ENCODE measurements at regions not wholly inside any gene's neighbourhood (a gene's known extent, or its start where the extent isn't known, plus 50 kb on each side); places are given as distances from the start of the nearest gene placed in this dataset.

- Histone ChIP-seq H3K4me1 (ENCODE audit: control insufficient read depth, low read length) (no peaks in the 10 kb centered on the region), H3K9me3 (ENCODE audit: control insufficient read depth, insufficient read depth, low read length) (no peaks in the 10 kb centered on the region), H3K79me2 (ENCODE audit: control insufficient read depth, low read length) (no peaks in the 10 kb centered on the region), H3K9me2 (replicated peaks; ENCODE audit: control insufficient read depth, low read length) (no peaks in the 10 kb centered on the region), H4K20me1 (ENCODE audit: control insufficient read depth, insufficient read depth, low read depth, low read length) (no peaks in the 10 kb centered on the region), H3K27ac (ENCODE audit: low read depth, low read length) (no peak overlapping the region), H3K36me3 (ENCODE audit: control insufficient read depth, low read length) (no peaks in the 10 kb centered on the region), H3K4me2 (ENCODE audit: low read length) (no peak overlapping the region), H3K4me3 (ENCODE audit: low read length) (no peak overlapping the region), H3F3A (ENCODE audit: control insufficient read depth, insufficient read depth) (no peaks in the 10 kb centered on the region), H3K27me3 (ENCODE audit: control insufficient read depth, low read length) (no peaks in the 10 kb centered on the region)
- TF ChIP-seq CTCF (IDR thresholded peaks at IDR 0.05; ENCODE audit: low read depth, low read length, poor library complexity, severe bottlenecking) (no peak), EZH2phosphoT487 (IDR thresholded peaks at IDR 0.05; ENCODE audit: borderline replicate concordance, low read length) (no peak)
Observed at GRCh38 chr13:63190219-63190618, 1774.6 kb upstream of the PCDH20 start.

- no peaks in the 10 kb centered on the region for H3F3A ChIP-seq (ENCODE audit: control insufficient read depth, insufficient read depth)
- TF ChIP-seq EZH2phosphoT487 (IDR thresholded peaks at IDR 0.05; ENCODE audit: borderline replicate concordance, low read length) (no peak), CTCF (IDR thresholded peaks at IDR 0.05; ENCODE audit: low read depth, low read length, poor library complexity, severe bottlenecking) (no peak)
- no peaks in the 10 kb centered on the region for H3K79me2 ChIP-seq (ENCODE audit: control insufficient read depth, low read length)
- no peaks in the 10 kb centered on the region for H4K20me1 ChIP-seq (ENCODE audit: control insufficient read depth, insufficient read depth, low read depth, low read length)
- no peaks in the 10 kb centered on the region for H3K9me3 ChIP-seq (ENCODE audit: control insufficient read depth, insufficient read depth, low read length)
- no peak overlapping the region for H3K4me3 ChIP-seq (ENCODE audit: low read length)
- H3K36me3 ChIP-seq (ENCODE audit: control insufficient read depth, low read length), result no peaks in the 10 kb centered on the region
- H3K27ac ChIP-seq (ENCODE audit: low read depth, low read length), result no peak overlapping the region
- no peaks in the 10 kb centered on the region for H3K9me2 ChIP-seq (replicated peaks; ENCODE audit: control insufficient read depth, low read length)
- H3K27me3 ChIP-seq (ENCODE audit: control insufficient read depth, low read length), result no peaks in the 10 kb centered on the region
- H3K4me1 ChIP-seq (ENCODE audit: control insufficient read depth, low read length), result no peaks in the 10 kb centered on the region
- no peak overlapping the region for H3K4me2 ChIP-seq (ENCODE audit: low read length)
Observed at GRCh38 chr13:63189712-63190111, 1774.1 kb upstream of the PCDH20 start.

GRCh38 chr13:63184693-63185092, 1769.0 kb upstream of the PCDH20 start:
- no peaks in the 10 kb centered on the region for H4K20me1 ChIP-seq (ENCODE audit: control insufficient read depth, insufficient read depth, low read depth, low read length)
- no peaks in the 10 kb centered on the region for H3K4me1 ChIP-seq (ENCODE audit: control insufficient read depth, low read length)
- no peaks in the 10 kb centered on the region for H3K79me2 ChIP-seq (ENCODE audit: control insufficient read depth, low read length)
- no peaks in the 10 kb centered on the region for H3K9me3 ChIP-seq (ENCODE audit: control insufficient read depth, insufficient read depth, low read length)
- no peaks in the 10 kb centered on the region for H3K36me3 ChIP-seq (ENCODE audit: control insufficient read depth, low read length)
- H3K4me2 ChIP-seq (ENCODE audit: low read length), result no peak overlapping the region
- H3K4me3 ChIP-seq (ENCODE audit: low read length), result no peak overlapping the region
- no peaks in the 10 kb centered on the region for H3K27me3 ChIP-seq (ENCODE audit: control insufficient read depth, low read length)
- no peaks in the 10 kb centered on the region for H3K9me2 ChIP-seq (replicated peaks; ENCODE audit: control insufficient read depth, low read length)
- H3F3A ChIP-seq (ENCODE audit: control insufficient read depth, insufficient read depth), result no peaks in the 10 kb centered on the region
- no peak overlapping the region for H3K27ac ChIP-seq (ENCODE audit: low read depth, low read length)
- TF ChIP-seq CTCF (IDR thresholded peaks at IDR 0.05; ENCODE audit: low read depth, low read length, poor library complexity, severe bottlenecking) (no peak), EZH2phosphoT487 (IDR thresholded peaks at IDR 0.05; ENCODE audit: borderline replicate concordance, low read length) (no peak)

GRCh38 chr13:63175536-63175935, 1759.9 kb upstream of the PCDH20 start:
- Histone ChIP-seq H4K20me1 (ENCODE audit: control insufficient read depth, insufficient read depth, low read depth, low read length) (no peaks in the 10 kb centered on the region), H3K36me3 (ENCODE audit: control insufficient read depth, low read length) (no peaks in the 10 kb centered on the region), H3K4me3 (ENCODE audit: low read length) (no peak overlapping the region), H3K9me2 (replicated peaks; ENCODE audit: control insufficient read depth, low read length) (no peaks in the 10 kb centered on the region), H3K27ac (ENCODE audit: low read depth, low read length) (no peak overlapping the region), H3K9me3 (ENCODE audit: control insufficient read depth, insufficient read depth, low read length) (no peaks in the 10 kb centered on the region), H3K79me2 (ENCODE audit: control insufficient read depth, low read length) (no peaks in the 10 kb centered on the region), H3K27me3 (ENCODE audit: control insufficient read depth, low read length) (no peaks in the 10 kb centered on the region), H3K4me1 (ENCODE audit: control insufficient read depth, low read length) (no peaks in the 10 kb centered on the region), H3K4me2 (ENCODE audit: low read length) (no peak overlapping the region), H3F3A (ENCODE audit: control insufficient read depth, insufficient read depth) (no peaks in the 10 kb centered on the region)
- TF ChIP-seq CTCF (IDR thresholded peaks at IDR 0.05; ENCODE audit: low read depth, low read length, poor library complexity, severe bottlenecking) (no peak), EZH2phosphoT487 (IDR thresholded peaks at IDR 0.05; ENCODE audit: borderline replicate concordance, low read length) (no peak)
